Pancreas (tissue), 10 donors: ENCODE measurements at regions not wholly inside any gene's neighbourhood (a gene's known extent, or its start where the extent isn't known, plus 50 kb on each side); places are given as distances from the start of the nearest gene placed in this dataset.

ENCODE experiments used
- ATAC-seq, 4 donors: fragments of 200-7000 bp; cut with Tn5 transposase; one replicate each; pipeline versions ENCODE4 v1.8.0 to v1.9.1; 2020; ENCODE audit warnings: mild to moderate bottlenecking in 4 of 4, moderate library complexity in 4 of 4
- DNase-seq, 6 donors: peaks; one replicate each; pipeline ENCODE4 v3.0.0-alpha.2; 2020
- FAIRE-seq: peaks from 2 replicates; lab custom pipeline; 2012; peaks lifted over from hg19 to GRCh38; lab: Jason Lieb, UNC
- H3K27ac ChIP-seq, 4 donors: fragments of 200-600 bp; sonication (generic); 1 replicate in 3 of 4; 2 replicates in 1 of 4; pipeline versions ENCODE4 v1.5.0 to v1.8.0; 2020
- H3K27me3 ChIP-seq, 4 donors: fragments of 200-600 bp; one replicate each; pipeline ENCODE4 v1.8.0; 2021
- H3K36me3 ChIP-seq, 3 donors: fragments of 200-600 bp; sonication (generic) in 1 of 3; one replicate each; pipeline versions ENCODE4 v1.5.0 to v1.8.0; 2020 to 2021
- H3K4me1 ChIP-seq, 3 donors: fragments of 200-600 bp; one replicate each; pipeline ENCODE4 v1.8.0; 2021
- H3K4me3 ChIP-seq, 4 donors: fragments of 200-600 bp; sonication (generic) in 2 of 4; one replicate each; pipeline versions ENCODE4 v1.5.0 to v1.8.0; 2020 to 2021
- H3K9me3 ChIP-seq, 4 donors: fragments of 200-600 bp; one replicate each; pipeline ENCODE4 v1.8.0; 2021
- CTCF ChIP-seq, 4 donors: fragments of 200-600 bp; sonication (generic) in 3 of 4; IDR thresholded peaks; one replicate each; pipeline versions ENCODE4 v1.5.0 to v1.8.0; 2021; ENCODE audit warnings: antibody characterized with exemption in 4 of 4
- WGBS, 2 donors: extraction: QIAGEN DNeasy Blood & Tissue Kit; methylation state at CpG; one replicate each; pipeline ENCODE4 v1.1.7; 2013; 5-methylcytosine and 5-hydroxymethylcytosine counted together
- intact Hi-C, 3 donors: fragments of 100-400 bp; cut with DNase I; formaldehyde crosslinking; loops; one replicate each; pipeline versions ENCODE4 v1.11.1 to v1.14.2; 2022
- donor health status: healthy with polysubstance abuse.
- donor health status: DM: no; HTN: no; CAD: no; lungs with moderate emphysema.
- donor health status: DM: no; HTN: no; CAD: no.
- donor health status: control.
- donor health status: control.
- donor health status: Bipolar disorder and iron deficiency.
- donor health status: DM: yes; HTN: yes; CAD: no.
- donor health status: DM: no; HTN: no; CAD: no.
- donor health status: DM: no; HTN: no; CAD: no.
- donor health status: DM: yes; HTN: yes; CAD: no.

- 52 to 57% methylated on average over 26 of the region's 26 CpGs for WGBS, 2 donors
- intact Hi-C loops, result loop anchor here in 1 of 3 donors (10.0 kb wide), 1 partner anchor 70 kb away; no protein-coding TSS in a partner anchor
- no peaks in the 10 kb centered on the region for H3K27me3 ChIP-seq
- peak; percentile 39 to 70 (median 59) for ATAC-seq
- peak in 4 of 6 donors; percentile 49 to 66 (median 56) for DNase-seq
- H3K4me1 ChIP-seq, result peaks cover 28 to 44% (median 30%) of the 10 kb centered on the region in 3 donors
- TF ChIP-seq CTCF (IDR thresholded peaks at IDR 0.05), result no peak
- H3K9me3 ChIP-seq, result no peaks in the 10 kb centered on the region
- no peak overlapping the region for H3K4me3 ChIP-seq
- no peak for FAIRE-seq
- H3K36me3 ChIP-seq, result no peaks in the 10 kb centered on the region
- peak overlapping the region; percentile 14 to 81 (median 72) for H3K27ac ChIP-seq
Measured at GRCh38 chr21:41684381-41685245, 82.2 kb downstream of the RIPK4 start.

GRCh38 chr21:41683815-41684214 is 83.0 kb downstream of the RIPK4 start:
- TF ChIP-seq CTCF (IDR thresholded peaks at IDR 0.05), result no peak
- H3K9me3 ChIP-seq, result no peaks in the 10 kb centered on the region
- peak in 5 of 6 donors; percentile 52 to 76 (median 62) for DNase-seq
- H3K36me3 ChIP-seq, result no peaks in the 10 kb centered on the region
- peak overlapping the region; percentile 6 to 81 (median 46) for H3K27ac ChIP-seq
- peaks cover 33 to 51% (median 35%) of the 10 kb centered on the region in 3 donors for H3K4me1 ChIP-seq
- WGBS, 2 donors, result 37 to 38% methylated on average over 10 of the region's 10 CpGs
- intact Hi-C loops, result loop anchor here in 1 of 3 donors (10.0 kb wide), 1 partner anchor 71 kb away; no protein-coding TSS in a partner anchor
- H3K4me3 ChIP-seq, result no peak overlapping the region
- peak; percentile 7 to 27 (median 16) for ATAC-seq
- FAIRE-seq, result no peak
- no peaks in the 10 kb centered on the region for H3K27me3 ChIP-seq

GRCh38 chr21:41682719-41683179 is 84.1 kb downstream of the RIPK4 start:
- FAIRE-seq (no peak), DNase-seq (no peak)
- 79 to 87% methylated on average over 17 of the region's 17 CpGs for WGBS, 2 donors

GRCh38 chr21:41681939-41682718 is 84.7 kb downstream of the RIPK4 start:
- FAIRE-seq (no peak), ATAC-seq (no peak), DNase-seq (no peak)
- peaks cover 48 to 60% (median 50%) of the 10 kb centered on the region in 3 donors for H3K4me1 ChIP-seq
- WGBS, 2 donors, result 91% methylated on average over 24 of the region's 24 CpGs
- H3K4me3 ChIP-seq, result no peak overlapping the region
- TF ChIP-seq CTCF (IDR thresholded peaks at IDR 0.05), result no peak
- H3K9me3 ChIP-seq, result no peaks in the 10 kb centered on the region
- no peaks in the 10 kb centered on the region for H3K27me3 ChIP-seq
- no peaks in the 10 kb centered on the region for H3K36me3 ChIP-seq
- intact Hi-C loops, result loop anchor here in 1 of 3 donors (10.0 kb wide), 1 partner anchor 73 kb away; no protein-coding TSS in a partner anchor
- peak overlapping the region in 3 of 4 donors; percentile 58 to 99 (median 98) for H3K27ac ChIP-seq

More at GRCh38 chr21:41682719-41683179, 84.1 kb downstream of the RIPK4 start:
- TF ChIP-seq CTCF (IDR thresholded peaks at IDR 0.05), result no peak
- intact Hi-C loops, result loop anchor here in 1 of 3 donors (10.0 kb wide), 1 partner anchor 72 kb away; no protein-coding TSS in a partner anchor
- no peak for ATAC-seq
- H3K36me3 ChIP-seq, result no peaks in the 10 kb centered on the region
- no peak overlapping the region for H3K27ac ChIP-seq
- H3K9me3 ChIP-seq, result no peaks in the 10 kb centered on the region
- H3K4me1 ChIP-seq, result peaks cover 42 to 56% (median 44%) of the 10 kb centered on the region in 3 donors
- no peak overlapping the region for H3K4me3 ChIP-seq
- no peaks in the 10 kb centered on the region for H3K27me3 ChIP-seq
